Uterus (tissue), 3 donors: ENCODE measurements at regions not wholly inside any gene's neighbourhood (a gene's known extent, or its start where the extent isn't known, plus 50 kb on each side); places are given as distances from the start of the nearest gene placed in this dataset.
"Not testable (repeated sequence)": the region's sequence is repeated elsewhere in the genome, so short reads cannot be mapped to it uniquely, and the experiment has no call there.

Experiments
- DNase-seq, 2 donors: peaks; one replicate each; pipeline ENCODE4 v3.0.0-alpha.2; 2019 to 2020
- H3K27ac ChIP-seq, 2 donors: fragments of 200-600 bp; sonication (generic); 1 replicate in 1 of 2; 2 replicates in 1 of 2; pipeline ENCODE4 v1.5.1; 2016 to 2018
- H3K27me3 ChIP-seq, 2 donors: fragments of 200-600 bp; sonication (generic); one replicate each; pipeline ENCODE4 v1.5.1; 2018 to 2019; ENCODE audit warnings: control low read depth in 1 of 2
- H3K36me3 ChIP-seq, 2 donors: fragments of 200-600 bp; sonication (generic); one replicate each; pipeline ENCODE4 v1.5.1; 2019; ENCODE audit warnings: control low read depth in 1 of 2
- H3K4me1 ChIP-seq, 2 donors: fragments of 200-600 bp; sonication (generic); one replicate each; pipeline ENCODE4 v1.5.1; 2018 to 2019; ENCODE audit warnings: control low read depth in 1 of 2
- H3K4me3 ChIP-seq, 2 donors: fragments of 200-600 bp; sonication (generic); 1 replicate in 1 of 2; 2 replicates in 1 of 2; pipeline ENCODE4 v1.5.1; 2018 to 2019; ENCODE audit warnings: mild to moderate bottlenecking in 1 of 2
- H3K9me3 ChIP-seq, 2 donors: fragments of 200-600 bp; sonication (generic); one replicate each; pipeline ENCODE4 v1.5.1; 2019; ENCODE audit warnings: control low read depth in 1 of 2
- POLR2A ChIP-seq, 2 donors: fragments of 450-650 bp; IDR thresholded peaks; one replicate each; pipeline ENCODE4 v1.6.1; 2016; ENCODE audit warnings: antibody characterized with exemption in 2 of 2, mild to moderate bottlenecking in 1 of 2, moderate library complexity in 1 of 2
- intact Hi-C: fragments of 100-400 bp; cut with DNase I; formaldehyde crosslinking; loops from one replicate; pipeline ENCODE4 v1.15.1; 2023; ENCODE audit warnings: low total_unique reads
- TF ChIP-seq, protein P1 (sequence below), 4 experiments: fragments of 200-600 bp in 2 of 4; fragments of 450-650 bp in 2 of 4; sonication (generic) in 2 of 4; IDR thresholded peaks; one replicate each; pipeline ENCODE4 v1.5.1; 2016 to 2019; ENCODE audit warnings: antibody characterized with exemption in 4 of 4, mild to moderate bottlenecking in 2 of 4, moderate library complexity in 1 of 4
- donor health status: DM: yes; HTN: yes; CAD: no.

- Histone ChIP-seq H3K27me3 (no peaks in the 10 kb centered on the region), H3K4me3 (no peak overlapping the region), H3K36me3 (no peaks in the 10 kb centered on the region), H3K4me1 (no peaks in the 10 kb centered on the region), H3K9me3 (no peaks in the 10 kb centered on the region), H3K27ac (no peak overlapping the region)
- intact Hi-C loops, result no loop called here
- DNase-seq, result no peak
- TF ChIP-seq POLR2A (IDR thresholded peaks at IDR 0.05), result no peak
Observed at GRCh38 chr7:124645704-124646103, 119.9 kb downstream of the GPR37 start.

- intact Hi-C loops, result no loop called here
- no peak overlapping the region for H3K4me3 ChIP-seq
- no peaks in the 10 kb centered on the region for H3K36me3 ChIP-seq
- no peak for DNase-seq
- no peak overlapping the region for H3K27ac ChIP-seq
- H3K4me1 ChIP-seq, result no peaks in the 10 kb centered on the region
- no peaks in the 10 kb centered on the region for H3K27me3 ChIP-seq
- TF ChIP-seq, protein P1, sequence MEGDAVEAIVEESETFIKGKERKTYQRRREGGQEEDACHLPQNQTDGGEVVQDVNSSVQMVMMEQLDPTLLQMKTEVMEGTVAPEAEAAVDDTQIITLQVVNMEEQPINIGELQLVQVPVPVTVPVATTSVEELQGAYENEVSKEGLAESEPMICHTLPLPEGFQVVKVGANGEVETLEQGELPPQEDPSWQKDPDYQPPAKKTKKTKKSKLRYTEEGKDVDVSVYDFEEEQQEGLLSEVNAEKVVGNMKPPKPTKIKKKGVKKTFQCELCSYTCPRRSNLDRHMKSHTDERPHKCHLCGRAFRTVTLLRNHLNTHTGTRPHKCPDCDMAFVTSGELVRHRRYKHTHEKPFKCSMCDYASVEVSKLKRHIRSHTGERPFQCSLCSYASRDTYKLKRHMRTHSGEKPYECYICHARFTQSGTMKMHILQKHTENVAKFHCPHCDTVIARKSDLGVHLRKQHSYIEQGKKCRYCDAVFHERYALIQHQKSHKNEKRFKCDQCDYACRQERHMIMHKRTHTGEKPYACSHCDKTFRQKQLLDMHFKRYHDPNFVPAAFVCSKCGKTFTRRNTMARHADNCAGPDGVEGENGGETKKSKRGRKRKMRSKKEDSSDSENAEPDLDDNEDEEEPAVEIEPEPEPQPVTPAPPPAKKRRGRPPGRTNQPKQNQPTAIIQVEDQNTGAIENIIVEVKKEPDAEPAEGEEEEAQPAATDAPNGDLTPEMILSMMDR (IDR thresholded peaks at IDR 0.05), result no peak
- TF ChIP-seq POLR2A (IDR thresholded peaks at IDR 0.05), result no peak
- H3K9me3 ChIP-seq, result no peaks in the 10 kb centered on the region
Observed at GRCh38 chr7:124643311-124643811, 122.2 kb downstream of the GPR37 start.

DNA sequence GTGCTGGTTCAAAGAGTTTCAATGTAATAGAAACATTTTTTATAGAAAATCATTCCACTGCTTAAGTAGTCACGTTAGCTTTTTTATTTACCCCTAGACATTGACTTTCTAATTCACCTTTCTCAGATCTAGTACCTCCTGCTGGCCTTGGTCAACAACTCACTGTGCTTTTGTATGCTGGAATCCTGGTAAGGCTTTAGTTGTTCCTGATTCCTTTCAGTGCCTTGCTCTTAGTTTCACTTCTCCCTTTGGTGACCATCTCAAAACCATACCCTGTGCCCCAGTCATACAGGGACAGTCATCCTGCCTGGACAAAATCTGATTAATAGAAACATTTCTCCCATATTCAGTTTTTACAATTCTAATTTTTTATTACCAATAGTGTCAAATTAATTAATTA lies 130.2 kb downstream of the GPR37 start:
- Histone ChIP-seq H3K27me3 (no peaks in the 10 kb centered on the region), H3K27ac (no peak overlapping the region), H3K36me3 (no peaks in the 10 kb centered on the region), H3K4me3 (no peak overlapping the region), H3K4me1 (no peaks in the 10 kb centered on the region), H3K9me3 (no peaks in the 10 kb centered on the region)
- TF ChIP-seq, protein P1 (IDR thresholded peaks at IDR 0.05), result no peak
- TF ChIP-seq POLR2A (IDR thresholded peaks at IDR 0.05), result no peak
- intact Hi-C loops, result no loop called here
- DNase-seq, result no peak

GRCh38 chr7:124633740-124634139 lies 131.9 kb downstream of the GPR37 start:
- H3K27ac ChIP-seq, result no peak overlapping the region
- H3K9me3 ChIP-seq, result no peaks in the 10 kb centered on the region
- DNase-seq, result no peak
- H3K4me1 ChIP-seq, result no peaks in the 10 kb centered on the region
- no peaks in the 10 kb centered on the region for H3K27me3 ChIP-seq
- TF ChIP-seq, protein P1 (IDR thresholded peaks at IDR 0.05), result no peak
- no peak for TF ChIP-seq POLR2A (IDR thresholded peaks at IDR 0.05)
- H3K4me3 ChIP-seq, result no peak overlapping the region
- intact Hi-C loops, result no loop called here
- H3K36me3 ChIP-seq, result no peaks in the 10 kb centered on the region

DNA sequence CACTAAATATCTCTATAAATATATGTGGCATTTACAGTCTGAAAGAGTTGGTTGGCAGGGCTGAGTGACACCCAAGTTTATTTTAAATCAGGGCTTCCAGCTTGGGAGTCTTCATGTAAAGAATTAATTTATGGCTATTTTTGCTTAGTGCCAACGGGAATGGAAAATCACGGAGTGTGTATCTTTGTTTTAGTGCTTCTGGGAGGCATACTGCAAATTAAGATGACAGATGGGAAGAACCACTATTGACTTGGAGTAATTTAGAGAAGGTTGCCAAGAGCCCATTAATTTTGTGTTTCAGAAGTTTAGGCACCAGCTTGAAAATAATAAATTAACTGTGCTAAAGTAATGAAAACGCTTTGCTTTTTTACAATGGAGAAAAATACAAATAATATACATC lies 135.2 kb downstream of the GPR37 start:
- Histone ChIP-seq H3K27me3 (no peaks in the 10 kb centered on the region), H3K4me3 (no peak overlapping the region), H3K4me1 (no peaks in the 10 kb centered on the region), H3K27ac (no peak overlapping the region), H3K9me3 (no peaks in the 10 kb centered on the region), H3K36me3 (no peaks in the 10 kb centered on the region)
- intact Hi-C loops, result no loop called here
- DNase-seq, result no peak
- no peak for TF ChIP-seq POLR2A (IDR thresholded peaks at IDR 0.05)
- TF ChIP-seq, protein P1 (IDR thresholded peaks at IDR 0.05), result no peak

GRCh38 chr7:124618871-124619270 lies 146.7 kb downstream of the GPR37 start:
- intact Hi-C loops, result no loop called here
- Histone ChIP-seq H3K4me3 (no peak overlapping the region), H3K4me1 (no peaks in the 10 kb centered on the region), H3K27me3 (no peaks in the 10 kb centered on the region), H3K27ac (no peak overlapping the region), H3K36me3 (no peaks in the 10 kb centered on the region), H3K9me3 (no peaks in the 10 kb centered on the region)
- TF ChIP-seq, protein P1 (IDR thresholded peaks at IDR 0.05), result no peak
- TF ChIP-seq POLR2A (IDR thresholded peaks at IDR 0.05), result no peak
- no peak for DNase-seq

- H3K4me3 ChIP-seq, H3K36me3 ChIP-seq, intact Hi-C loops, H3K4me1 ChIP-seq, H3K27ac ChIP-seq, H3K9me3 ChIP-seq, DNase-seq, H3K27me3 ChIP-seq: not testable (repeated sequence)
Observed at GRCh38 chr7:124618051-124618450, 147.5 kb downstream of the GPR37 start.
